Mucosa of descending colon (tissue), 3 donors: ENCODE measurements at regions not wholly inside any gene's neighbourhood (a gene's known extent, or its start where the extent isn't known, plus 50 kb on each side); places are given as distances from the start of the nearest gene placed in this dataset.

ENCODE experiments used
- ATAC-seq: fragments of 200-7000 bp; cut with Tn5 transposase; one replicate; pipeline ENCODE4 v1.9.1; 2020; ENCODE audit warnings: mild to moderate bottlenecking, moderate library complexity
- DNase-seq, 3 donors: peaks; one replicate each; pipeline ENCODE4 v3.0.0-alpha.2; 2020
- H3K36me3 ChIP-seq: fragments of 200-600 bp; one replicate; pipeline ENCODE4 v1.8.0; 2021; ENCODE audit warnings: low read depth, mild to moderate bottlenecking
- H3K4me1 ChIP-seq: fragments of 200-600 bp; one replicate; pipeline ENCODE4 v1.8.0; 2021; ENCODE audit warnings: low read depth, mild to moderate bottlenecking
- H3K4me3 ChIP-seq: fragments of 200-600 bp; one replicate; pipeline ENCODE4 v1.8.0; 2021; ENCODE audit warnings: mild to moderate bottlenecking
- H3K9me3 ChIP-seq: fragments of 200-600 bp; one replicate; pipeline ENCODE4 v1.8.0; 2021; ENCODE audit warnings: mild to moderate bottlenecking
- intact Hi-C, 2 donors: fragments of 100-400 bp; cut with DNase I in 1 of 2; cut with micrococcal nuclease in 1 of 2; formaldehyde crosslinking; loops; one replicate each; pipeline versions ENCODE4 v1.11.0 to v1.11.1; 2022; cut with DNase I, micrococcal nuclease
- TF ChIP-seq, protein P1 (sequence below): fragments of 200-600 bp; IDR thresholded peaks from one replicate; pipeline ENCODE4 v1.8.0; 2022; ENCODE audit warnings: antibody characterized with exemption, mild to moderate bottlenecking
- donor health status: DM: no; HTN: no; CAD: no; lungs with moderate emphysema.
- donor health status: DM: no; HTN: no; CAD: no.
- donor health status: DM: no; HTN: yes; CAD: no.

DNA sequence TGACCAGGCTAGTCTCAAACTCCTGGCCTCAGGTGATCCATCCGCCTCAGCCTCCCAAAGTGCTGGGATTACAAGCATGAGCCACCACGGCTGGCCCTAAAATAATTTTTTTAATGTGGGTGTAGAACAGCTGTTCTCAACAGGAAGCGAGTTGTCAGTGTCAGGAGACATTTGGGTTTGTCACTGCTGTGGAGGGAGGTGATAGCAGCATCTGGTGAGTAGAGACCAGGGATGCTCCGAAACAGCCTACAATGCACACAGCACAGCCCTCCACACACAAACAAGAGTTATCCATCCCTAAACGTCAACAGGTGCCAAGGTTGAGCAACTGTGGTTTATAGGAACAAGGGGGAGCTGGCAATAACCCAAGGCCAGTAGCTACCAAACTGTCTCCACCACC is 243.4 kb upstream of the STS start:
- TF ChIP-seq, protein P1, sequence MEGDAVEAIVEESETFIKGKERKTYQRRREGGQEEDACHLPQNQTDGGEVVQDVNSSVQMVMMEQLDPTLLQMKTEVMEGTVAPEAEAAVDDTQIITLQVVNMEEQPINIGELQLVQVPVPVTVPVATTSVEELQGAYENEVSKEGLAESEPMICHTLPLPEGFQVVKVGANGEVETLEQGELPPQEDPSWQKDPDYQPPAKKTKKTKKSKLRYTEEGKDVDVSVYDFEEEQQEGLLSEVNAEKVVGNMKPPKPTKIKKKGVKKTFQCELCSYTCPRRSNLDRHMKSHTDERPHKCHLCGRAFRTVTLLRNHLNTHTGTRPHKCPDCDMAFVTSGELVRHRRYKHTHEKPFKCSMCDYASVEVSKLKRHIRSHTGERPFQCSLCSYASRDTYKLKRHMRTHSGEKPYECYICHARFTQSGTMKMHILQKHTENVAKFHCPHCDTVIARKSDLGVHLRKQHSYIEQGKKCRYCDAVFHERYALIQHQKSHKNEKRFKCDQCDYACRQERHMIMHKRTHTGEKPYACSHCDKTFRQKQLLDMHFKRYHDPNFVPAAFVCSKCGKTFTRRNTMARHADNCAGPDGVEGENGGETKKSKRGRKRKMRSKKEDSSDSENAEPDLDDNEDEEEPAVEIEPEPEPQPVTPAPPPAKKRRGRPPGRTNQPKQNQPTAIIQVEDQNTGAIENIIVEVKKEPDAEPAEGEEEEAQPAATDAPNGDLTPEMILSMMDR: no peak
- DNase-seq (no peak), ATAC-seq (no peak)
- Histone ChIP-seq H3K4me1 (no peaks in the 10 kb centered on the region), H3K9me3 (no peaks in the 10 kb centered on the region), H3K36me3 (no peaks in the 10 kb centered on the region), H3K4me3 (no peak overlapping the region)
- intact Hi-C loops: no loop called here

DNA sequence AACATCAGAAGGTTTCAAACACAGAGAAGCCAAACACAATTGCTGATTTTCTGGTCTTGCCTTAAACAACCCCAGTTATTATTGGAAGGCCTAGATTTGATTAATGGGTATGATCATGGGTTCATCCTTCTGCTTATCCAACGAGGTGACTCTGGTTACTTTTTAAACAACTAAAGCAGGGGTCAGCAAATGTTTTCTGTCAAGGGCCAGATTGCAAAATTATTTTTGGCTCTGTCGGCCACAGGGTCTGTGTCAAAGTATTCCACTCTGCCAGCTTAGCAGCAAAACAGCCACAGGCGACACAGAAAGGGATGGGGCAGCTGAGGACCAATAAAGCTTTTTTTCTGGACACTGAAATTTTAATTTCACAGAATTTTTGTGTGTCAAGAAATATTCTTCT is 249.1 kb upstream of the STS start:
- Histone ChIP-seq H3K36me3 (no peaks in the 10 kb centered on the region), H3K9me3 (no peaks in the 10 kb centered on the region), H3K4me3 (no peak overlapping the region), H3K4me1 (no peaks in the 10 kb centered on the region)
- intact Hi-C loops: no loop called here
- TF ChIP-seq, protein P1: no peak
- ATAC-seq (no peak), DNase-seq (no peak)

DNA sequence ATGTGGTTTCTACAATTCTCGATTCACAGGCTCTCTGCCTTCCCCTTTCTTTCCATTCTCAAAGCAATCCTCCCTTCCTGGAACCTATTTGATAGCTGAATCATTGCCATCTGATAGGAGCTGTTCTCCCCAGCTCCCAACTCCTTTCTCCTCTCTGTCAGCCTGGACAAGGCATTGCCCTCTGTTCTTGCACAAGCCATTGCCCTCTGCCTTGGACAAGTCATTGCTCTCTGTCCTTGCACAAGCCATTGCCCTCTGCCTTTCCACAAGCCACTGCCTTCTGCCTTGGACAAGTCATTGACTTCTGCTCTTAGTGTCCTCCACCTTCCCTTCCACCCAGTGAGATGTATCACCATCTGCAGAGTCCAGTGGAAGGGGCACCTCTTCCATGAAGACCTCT is 256.1 kb upstream of the STS start:
- TF ChIP-seq, protein P1: no peak
- ATAC-seq: no peak
- Histone ChIP-seq H3K36me3 (no peaks in the 10 kb centered on the region), H3K4me1 (no peaks in the 10 kb centered on the region), H3K4me3 (no peak overlapping the region), H3K9me3 (no peaks in the 10 kb centered on the region)
- no peak for DNase-seq
- intact Hi-C loops: no loop called here

GRCh38 chrX:6890544-6891261 is 256.8 kb upstream of the STS start:
- ATAC-seq: no peak
- TF ChIP-seq, protein P1: no peak

GRCh38 chrX:6885909-6886308 is 261.6 kb upstream of the STS start:
- no peaks in the 10 kb centered on the region for H3K4me1 ChIP-seq
- DNase-seq (no peak), ATAC-seq (no peak)
- no peaks in the 10 kb centered on the region for H3K36me3 ChIP-seq
- TF ChIP-seq, protein P1: no peak
- intact Hi-C loops: no loop called here
- no peak overlapping the region for H3K4me3 ChIP-seq
- no peaks in the 10 kb centered on the region for H3K9me3 ChIP-seq

More at GRCh38 chrX:6890544-6891261, 256.8 kb upstream of the STS start:
- Histone ChIP-seq H3K9me3 (no peaks in the 10 kb centered on the region), H3K36me3 (no peaks in the 10 kb centered on the region), H3K4me1 (no peaks in the 10 kb centered on the region), H3K4me3 (no peak overlapping the region)
- DNase-seq: no peak
- intact Hi-C loops: no loop called here

DNA sequence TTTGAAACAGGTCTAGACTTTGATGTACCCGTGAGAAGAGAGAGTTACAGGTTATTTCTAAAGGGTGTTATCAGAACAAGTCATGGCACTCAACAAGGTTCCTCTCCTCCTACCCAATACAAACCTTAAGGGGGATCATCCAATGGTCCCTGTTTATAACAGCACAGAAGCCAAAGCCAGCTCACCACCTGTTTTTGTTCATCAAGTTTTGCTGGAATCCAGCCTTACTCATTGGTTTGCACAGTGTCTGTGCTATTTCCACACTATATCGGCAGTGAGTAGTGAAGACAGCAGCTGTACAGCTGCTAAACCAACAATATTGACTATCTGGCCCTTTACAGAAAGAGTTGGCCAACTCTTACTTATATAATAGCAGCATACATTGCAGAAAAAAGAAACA is 262.1 kb upstream of the STS start:
- H3K4me3 ChIP-seq: no peak overlapping the region
- DNase-seq: no peak
- no peaks in the 10 kb centered on the region for H3K9me3 ChIP-seq
- intact Hi-C loops: no loop called here
- no peaks in the 10 kb centered on the region for H3K36me3 ChIP-seq
- no peaks in the 10 kb centered on the region for H3K4me1 ChIP-seq
- TF ChIP-seq, protein P1: no peak
- no peak for ATAC-seq
